ENCODE measurements at regions not wholly inside any gene's neighbourhood (a gene's known extent, or its start where the extent isn't known, plus 50 kb on each side); places are given as distances from the start of the nearest gene placed in this dataset.
"Not testable (repeated sequence)": the region's sequence is repeated elsewhere in the genome, so short reads cannot be mapped to it uniquely, and the experiment has no call there.

GRCh38 chr9:62899666-62900065 lies 1709.8 kb downstream of the SPATA31A7 start:
- TF ChIP-seq CTCF, POLR2A (IDR thresholded peaks at IDR 0.05): not testable (repeated sequence)
